Activated naive CD4-positive, alpha-beta T cell treated with anti-CD3 and anti-CD28 coated beads, Interleukin-2, amount 10 ng/mL, durations not matched to agents 7 days and 5 days (primary cell): ENCODE measurements at regions not wholly inside any gene's neighbourhood (a gene's known extent, or its start where the extent isn't known, plus 50 kb on each side); places are given as distances from the start of the nearest gene placed in this dataset.

Experiments used
- CTCF ChIA-PET: fragments of 350-600 bp; sonication (Branson Sonifier 250); formaldehyde crosslinking; loops from one replicate; lab custom pipeline; 2021; ENCODE audit warnings: antibody characterized with exemption; lab: Charles Lee
- DNase-seq: peaks from one replicate; pipeline ENCODE4 v3.0.0-alpha.2; 2020
- H3K27ac Mint-ChIP-seq: one replicate; pipeline ENCODE4 v1.8.0; 2021; ENCODE audit warnings: mild to moderate bottlenecking, moderate library complexity, mixed read lengths
- H3K27me3 Mint-ChIP-seq: one replicate; pipeline ENCODE4 v1.8.0; 2021; ENCODE audit warnings: mild to moderate bottlenecking, mixed read lengths
- H3K36me3 Mint-ChIP-seq: one replicate; pipeline ENCODE4 v1.8.0; 2021; ENCODE audit warnings: mixed read lengths
- H3K4me1 Mint-ChIP-seq: one replicate; pipeline ENCODE4 v1.8.0; 2021; ENCODE audit warnings: mixed read lengths
- H3K4me3 Mint-ChIP-seq: one replicate; pipeline ENCODE4 v1.8.0; 2021; ENCODE audit warnings: mild to moderate bottlenecking, moderate library complexity, mixed read lengths
- H3K9me3 Mint-ChIP-seq: one replicate; pipeline ENCODE4 v1.8.0; 2021; ENCODE audit warnings: mixed read lengths

DNA sequence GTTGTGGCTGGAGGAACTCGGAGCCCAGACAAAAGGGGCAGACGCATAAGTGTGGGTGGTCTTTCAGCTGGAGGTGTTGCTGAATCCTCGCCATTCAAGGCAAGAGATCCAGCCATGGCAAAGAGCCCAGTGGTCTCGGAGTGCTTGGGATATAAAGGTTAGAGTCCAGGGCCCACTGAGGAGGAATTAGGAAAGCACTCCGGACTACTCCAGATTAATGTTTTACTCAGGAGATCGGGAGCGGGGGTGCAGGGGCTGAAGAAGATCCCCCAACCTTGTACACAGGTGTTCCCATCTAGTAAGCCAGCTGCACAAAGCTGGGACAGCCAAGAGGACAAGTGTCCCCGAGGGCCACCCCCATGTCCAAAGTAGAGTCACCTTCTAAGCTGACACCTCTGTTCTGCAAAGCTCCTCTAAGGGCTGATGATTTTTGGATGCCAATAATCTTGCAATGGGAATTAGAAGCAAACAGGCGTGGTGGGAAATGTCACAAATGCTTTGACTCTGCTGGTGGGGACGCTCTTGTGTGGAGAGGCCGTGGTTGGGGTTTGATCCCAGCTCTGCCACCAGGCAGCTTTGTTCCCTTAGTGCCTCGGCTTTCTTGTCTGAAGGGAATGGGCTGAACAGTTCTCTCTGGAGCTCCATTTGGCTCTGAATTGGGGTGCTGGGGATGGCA, 194.3 kb upstream of the SOX1 start:
- Mint-ChIP-seq H3K27me3 (peaks cover 3% of the 10 kb centered on the region), H3K4me3 (no peak overlapping the region), H3K9me3 (peaks cover 15% of the 10 kb centered on the region), H3K4me1 (no peaks in the 10 kb centered on the region), H3K36me3 (no peaks in the 10 kb centered on the region), H3K27ac (no peak overlapping the region)
- CTCF ChIA-PET: interaction anchor here (0.6 kb wide), 1 partner anchor 19 kb away, joined by 3 read pairs; no protein-coding TSS in a partner anchor
- DNase-seq: no peak

GRCh38 chr13:111873676-111874178, 193.2 kb upstream of the SOX1 start:
- CTCF ChIA-PET: no interaction called here
- no peak for DNase-seq
- Mint-ChIP-seq H3K9me3 (peaks cover 18% of the 10 kb centered on the region), H3K27me3 (peaks cover 3% of the 10 kb centered on the region), H3K4me3 (no peak overlapping the region), H3K27ac (no peak overlapping the region), H3K36me3 (no peaks in the 10 kb centered on the region), H3K4me1 (no peaks in the 10 kb centered on the region)

- no peaks in the 10 kb centered on the region for H3K36me3 Mint-ChIP-seq
- H3K27ac Mint-ChIP-seq: no peak overlapping the region
- DNase-seq: no peak
- H3K27me3 Mint-ChIP-seq: peaks cover 3% of the 10 kb centered on the region
- CTCF ChIA-PET: no interaction called here
- H3K4me1 Mint-ChIP-seq: no peaks in the 10 kb centered on the region
- no peak overlapping the region for H3K4me3 Mint-ChIP-seq
- peaks cover 18% of the 10 kb centered on the region for H3K9me3 Mint-ChIP-seq
Measured at GRCh38 chr13:111874981-111875380, 192.0 kb upstream of the SOX1 start.

DNA sequence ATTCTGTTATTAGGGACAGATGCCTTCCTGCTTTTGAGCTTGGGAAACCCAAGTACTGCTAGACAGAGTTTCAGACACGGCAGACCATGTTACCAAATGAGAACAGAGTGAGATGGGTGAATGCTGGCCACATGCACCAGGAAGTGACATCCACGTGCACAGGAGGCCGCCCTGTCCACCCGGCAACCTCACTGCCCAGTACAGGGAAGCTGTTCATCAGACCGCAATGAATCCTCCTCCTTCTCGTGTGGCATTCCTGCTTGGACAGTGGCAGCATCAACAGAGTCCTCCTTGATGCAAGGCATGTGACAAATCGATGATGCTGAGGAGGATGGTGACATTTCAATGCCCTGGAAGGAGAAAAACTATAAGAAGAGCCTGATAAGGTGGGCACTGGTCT, 191.0 kb upstream of the SOX1 start:
- Mint-ChIP-seq H3K27ac (no peak overlapping the region), H3K9me3 (peaks cover 18% of the 10 kb centered on the region), H3K4me1 (no peaks in the 10 kb centered on the region), H3K4me3 (no peak overlapping the region), H3K36me3 (no peaks in the 10 kb centered on the region), H3K27me3 (peaks cover 3% of the 10 kb centered on the region)
- DNase-seq: no peak
- CTCF ChIA-PET: no interaction called here

DNA sequence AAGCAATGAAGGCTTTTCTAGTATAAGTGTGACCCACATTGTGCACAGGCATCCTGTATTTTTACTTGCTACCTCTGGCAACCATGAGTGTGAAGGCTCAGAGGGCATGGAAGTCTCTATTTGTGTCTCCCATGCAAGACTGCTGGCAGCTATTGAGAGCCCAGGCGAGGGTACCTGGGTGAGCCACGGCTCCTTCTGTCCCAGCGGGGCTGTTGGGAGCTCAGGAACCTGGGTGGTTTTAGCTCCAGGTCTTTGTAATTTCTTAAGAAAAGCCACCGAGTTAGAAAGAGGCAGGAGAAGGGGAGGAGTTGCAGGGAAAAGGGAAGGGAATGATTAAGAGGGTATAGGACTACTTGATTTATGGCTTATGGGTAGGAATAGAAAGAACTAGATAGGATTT, 190.4 kb upstream of the SOX1 start:
- Mint-ChIP-seq H3K27me3 (peaks cover 3% of the 10 kb centered on the region), H3K4me1 (no peaks in the 10 kb centered on the region), H3K9me3 (peaks cover 18% of the 10 kb centered on the region), H3K27ac (no peak overlapping the region), H3K36me3 (no peaks in the 10 kb centered on the region), H3K4me3 (no peak overlapping the region)
- CTCF ChIA-PET: no interaction called here
- no peak for DNase-seq

- Mint-ChIP-seq H3K9me3 (peaks cover 18% of the 10 kb centered on the region), H3K36me3 (no peaks in the 10 kb centered on the region), H3K4me1 (no peaks in the 10 kb centered on the region), H3K27ac (no peak overlapping the region), H3K27me3 (peaks cover 3% of the 10 kb centered on the region), H3K4me3 (no peak overlapping the region)
- no peak for DNase-seq
- CTCF ChIA-PET: no interaction called here
Measured at GRCh38 chr13:111877906-111878305, 189.0 kb upstream of the SOX1 start.

GRCh38 chr13:111879719-111880118, 187.2 kb upstream of the SOX1 start:
- no peaks in the 10 kb centered on the region for H3K4me1 Mint-ChIP-seq
- no peaks in the 10 kb centered on the region for H3K36me3 Mint-ChIP-seq
- CTCF ChIA-PET: no interaction called here
- no peak overlapping the region for H3K4me3 Mint-ChIP-seq
- no peaks in the 10 kb centered on the region for H3K27me3 Mint-ChIP-seq
- no peak for DNase-seq
- H3K27ac Mint-ChIP-seq: no peak overlapping the region
- peaks cover 9% of the 10 kb centered on the region for H3K9me3 Mint-ChIP-seq

DNA sequence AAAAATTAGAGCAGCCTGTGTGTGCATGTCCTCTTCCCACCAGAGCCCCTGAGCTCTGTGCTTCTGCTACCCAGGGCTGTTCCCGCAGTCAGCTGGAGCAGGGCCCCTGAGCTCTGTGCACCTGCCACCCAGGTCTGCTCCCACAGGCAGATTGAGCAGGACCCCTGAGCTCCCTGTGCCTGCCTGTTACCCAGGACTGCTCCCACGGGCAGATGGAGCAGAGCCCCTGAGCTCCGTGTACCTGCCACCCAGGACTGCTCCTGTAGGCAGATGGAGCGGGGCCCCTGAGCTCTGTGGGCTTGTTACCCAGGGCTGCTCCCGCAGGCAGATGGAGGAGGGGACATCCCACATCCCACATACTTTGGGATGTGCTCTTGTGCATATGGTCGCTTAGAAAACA, 186.8 kb upstream of the SOX1 start:
- Mint-ChIP-seq H3K4me3 (no peak overlapping the region), H3K36me3 (no peaks in the 10 kb centered on the region), H3K27ac (no peak overlapping the region), H3K4me1 (no peaks in the 10 kb centered on the region), H3K9me3 (peaks cover 9% of the 10 kb centered on the region), H3K27me3 (no peaks in the 10 kb centered on the region)
- DNase-seq: no peak
- CTCF ChIA-PET: no interaction called here

DNA sequence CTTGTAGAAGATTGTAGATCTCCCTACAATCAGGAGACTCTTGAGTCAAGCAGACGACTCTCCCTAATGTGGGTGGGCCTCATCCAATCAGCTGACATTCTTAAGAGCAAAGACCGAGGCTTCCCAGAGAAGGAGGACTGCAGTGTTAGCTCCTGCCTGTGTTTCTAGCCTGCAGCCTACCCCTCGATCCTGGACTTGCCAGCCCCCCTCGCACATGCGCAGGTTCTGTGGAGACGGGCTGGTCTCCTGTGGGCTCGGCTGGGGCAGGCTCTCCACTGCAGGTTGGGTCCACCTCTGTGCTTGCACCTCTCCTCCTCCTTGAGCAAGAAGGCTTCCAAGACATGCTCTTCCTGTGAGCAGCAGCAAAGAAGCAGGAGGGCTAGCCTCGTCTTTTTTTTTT, 185.2 kb upstream of the SOX1 start:
- peaks cover 4% of the 10 kb centered on the region for H3K9me3 Mint-ChIP-seq
- no peaks in the 10 kb centered on the region for H3K27me3 Mint-ChIP-seq
- CTCF ChIA-PET: no interaction called here

DNA sequence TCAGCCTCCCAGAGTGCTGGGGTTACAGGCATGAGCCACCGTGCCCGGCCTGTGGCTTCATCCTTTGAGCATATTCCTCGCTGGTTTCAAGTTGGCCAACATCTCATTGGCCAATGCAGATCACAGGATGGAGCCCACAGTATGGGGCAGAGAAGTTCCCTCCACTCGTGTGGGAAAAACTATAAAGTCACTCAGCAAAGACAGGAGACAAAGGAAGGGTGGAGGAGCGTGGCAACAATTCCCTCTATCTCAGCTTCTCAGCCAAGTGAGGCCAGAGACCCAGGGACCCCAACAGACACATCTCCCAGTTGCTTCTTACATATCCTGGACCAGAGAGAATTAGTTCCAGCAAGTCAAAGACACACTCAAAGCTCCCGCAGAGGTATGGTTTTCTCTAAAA, 184.6 kb upstream of the SOX1 start:
- CTCF ChIA-PET: no interaction called here
- H3K4me1 Mint-ChIP-seq: no peaks in the 10 kb centered on the region
- no peak overlapping the region for H3K27ac Mint-ChIP-seq
- no peaks in the 10 kb centered on the region for H3K36me3 Mint-ChIP-seq
- no peaks in the 10 kb centered on the region for H3K27me3 Mint-ChIP-seq
- DNase-seq: no peak
- H3K9me3 Mint-ChIP-seq: peaks cover 3% of the 10 kb centered on the region
- H3K4me3 Mint-ChIP-seq: no peak overlapping the region

More for the DNA sequence above, 185.2 kb upstream of the SOX1 start:
- DNase-seq: no peak
- Mint-ChIP-seq H3K4me1 (no peaks in the 10 kb centered on the region), H3K36me3 (no peaks in the 10 kb centered on the region), H3K27ac (no peak overlapping the region), H3K4me3 (no peak overlapping the region)

- no peaks in the 10 kb centered on the region for H3K27me3 Mint-ChIP-seq
- CTCF ChIA-PET: no interaction called here
- no peaks in the 10 kb centered on the region for H3K9me3 Mint-ChIP-seq
- no peak overlapping the region for H3K4me3 Mint-ChIP-seq
- H3K4me1 Mint-ChIP-seq: no peaks in the 10 kb centered on the region
- H3K27ac Mint-ChIP-seq: no peak overlapping the region
- no peak for DNase-seq
- no peaks in the 10 kb centered on the region for H3K36me3 Mint-ChIP-seq
Measured at GRCh38 chr13:111883571-111884343, 183.2 kb upstream of the SOX1 start.

GRCh38 chr13:111886217-111886945, 180.6 kb upstream of the SOX1 start:
- no peak overlapping the region for H3K27ac Mint-ChIP-seq
- H3K36me3 Mint-ChIP-seq: no peaks in the 10 kb centered on the region
- CTCF ChIA-PET: no interaction called here
- H3K9me3 Mint-ChIP-seq: peaks cover 2% of the 10 kb centered on the region
- no peaks in the 10 kb centered on the region for H3K27me3 Mint-ChIP-seq
- H3K4me3 Mint-ChIP-seq: no peak overlapping the region
- no peak for DNase-seq
- no peaks in the 10 kb centered on the region for H3K4me1 Mint-ChIP-seq

DNA sequence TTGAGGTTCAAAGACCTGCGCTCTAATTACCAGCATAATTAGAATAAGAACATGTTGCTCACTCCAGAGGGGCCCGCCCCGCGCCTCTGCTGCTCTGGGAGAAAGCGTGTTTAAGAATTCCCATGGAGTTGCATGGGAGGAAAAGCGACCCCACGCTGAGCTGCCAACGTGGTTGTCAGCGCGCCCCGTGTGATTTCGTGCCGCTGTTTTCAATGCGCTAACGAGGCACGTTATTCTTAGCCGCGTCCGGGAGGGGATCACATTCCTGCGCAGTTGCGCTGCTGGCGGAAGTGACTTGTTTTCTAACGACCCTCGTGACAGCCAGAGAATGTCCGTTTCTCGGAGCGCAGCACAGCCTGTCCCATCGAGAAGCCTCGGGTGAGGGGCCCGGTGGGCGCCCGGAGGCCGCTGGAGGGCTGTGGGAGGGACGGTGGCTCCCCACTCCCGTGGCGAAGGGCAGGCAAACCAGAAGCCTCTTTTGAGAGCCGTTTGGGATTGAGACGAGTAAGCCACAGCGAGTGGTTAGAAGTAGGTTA, 173.8 kb upstream of the SOX1 start:
- Mint-ChIP-seq H3K27me3 (peaks cover 30% of the 10 kb centered on the region), H3K9me3 (peaks cover 16% of the 10 kb centered on the region), H3K27ac (no peak overlapping the region), H3K4me3 (no peak overlapping the region), H3K36me3 (no peaks in the 10 kb centered on the region), H3K4me1 (no peaks in the 10 kb centered on the region)
- CTCF ChIA-PET: no interaction called here
- no peak for DNase-seq
